MCF 10A (cell line): ENCODE measurements at regions not wholly inside any gene's neighbourhood (a gene's known extent, or its start where the extent isn't known, plus 50 kb on each side); places are given as distances from the start of the nearest gene placed in this dataset.

Experiments used
- BruUV-seq: library from RNA; stranded (reverse); fragments of 400-500 nt; replicated peaks from 2 replicates; lab custom pipeline; 2021; lab: Mats Ljungman, UMichigan
- CTCF ChIA-PET: fragments of 300-600 bp; sonication (Branson Sonifier 250); formaldehyde crosslinking; extraction: SDS; loops from one replicate; lab custom pipeline; 2021; ENCODE audit warnings: antibody characterized with exemption, inconsistent platforms; lab: Yijun Ruan, JAX
- POLR2A ChIA-PET: fragments of 300-600, 350-650 bp; sonication (Branson Sonifier 250); formaldehyde crosslinking; extraction: SDS; loops from one replicate; lab custom pipeline; 2020; ENCODE audit warnings: antibody characterized with exemption, inconsistent platforms; lab: Yijun Ruan, JAX
- DNase-seq: peaks from one replicate; pipeline ENCODE4 v3.0.0-alpha.2; 2018; ENCODE audit not compliant: unreplicated experiment
- H3K27ac Mint-ChIP-seq: one replicate; pipeline ENCODE4 v1.8.0; 2022; ENCODE audit warnings: mild to moderate bottlenecking, low read depth, mixed read lengths; ENCODE audit not compliant: unreplicated experiment
- H3K27me3 Mint-ChIP-seq: one replicate; pipeline ENCODE4 v1.8.0; 2022; ENCODE audit warnings: mixed read lengths; ENCODE audit not compliant: insufficient read depth, unreplicated experiment
- H3K36me3 Mint-ChIP-seq: one replicate; pipeline ENCODE4 v1.8.0; 2022; ENCODE audit warnings: mild to moderate bottlenecking, moderate library complexity, mixed read lengths; ENCODE audit not compliant: insufficient read depth, unreplicated experiment
- H3K4me1 Mint-ChIP-seq: one replicate; pipeline ENCODE4 v1.8.0; 2022; ENCODE audit warnings: mixed read lengths; ENCODE audit not compliant: insufficient read depth, unreplicated experiment
- H3K4me3 Mint-ChIP-seq: one replicate; pipeline ENCODE4 v1.8.0; 2022; ENCODE audit warnings: mild to moderate bottlenecking, moderate library complexity, mixed read lengths; ENCODE audit not compliant: unreplicated experiment
- H3K9me3 Mint-ChIP-seq: one replicate; pipeline ENCODE4 v1.8.0; 2022; ENCODE audit warnings: mixed read lengths; ENCODE audit not compliant: unreplicated experiment
- intact Hi-C: fragments of 100-400 bp; cut with micrococcal nuclease; formaldehyde crosslinking; loops from 2 replicates; pipeline ENCODE4 v1.14.1; 2022
- TF ChIP-seq, protein P1 (sequence below): fragments of 200-600 bp; IDR thresholded peaks from one replicate; pipeline ENCODE4 v1.8.0; 2022; ENCODE audit warnings: antibody characterized with exemption, mild to moderate bottlenecking; ENCODE audit not compliant: unreplicated experiment

DNA sequence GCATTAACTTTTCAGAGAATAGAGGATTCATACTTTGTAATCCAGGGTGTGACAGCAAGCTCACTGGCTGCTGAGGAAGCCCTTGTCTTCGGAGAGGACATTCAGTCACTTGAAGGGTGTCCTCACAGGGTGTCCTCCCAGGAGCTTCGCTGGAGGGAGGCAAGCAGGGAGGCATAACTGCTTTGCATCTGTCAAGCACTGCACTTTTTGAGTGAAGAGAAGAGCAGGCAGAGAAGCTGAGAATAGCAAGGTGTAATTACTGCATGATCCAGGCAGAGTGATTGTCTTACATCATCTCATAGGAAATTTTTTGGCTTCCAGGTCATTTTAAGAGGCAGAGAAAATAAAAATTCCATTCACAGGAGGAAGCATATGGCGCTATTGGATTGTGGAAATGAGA lies 232.5 kb upstream of the ZP4 start:
- no peaks in the 10 kb centered on the region for H3K9me3 Mint-ChIP-seq
- H3K27ac Mint-ChIP-seq, result no peak overlapping the region
- TF ChIP-seq, protein P1, sequence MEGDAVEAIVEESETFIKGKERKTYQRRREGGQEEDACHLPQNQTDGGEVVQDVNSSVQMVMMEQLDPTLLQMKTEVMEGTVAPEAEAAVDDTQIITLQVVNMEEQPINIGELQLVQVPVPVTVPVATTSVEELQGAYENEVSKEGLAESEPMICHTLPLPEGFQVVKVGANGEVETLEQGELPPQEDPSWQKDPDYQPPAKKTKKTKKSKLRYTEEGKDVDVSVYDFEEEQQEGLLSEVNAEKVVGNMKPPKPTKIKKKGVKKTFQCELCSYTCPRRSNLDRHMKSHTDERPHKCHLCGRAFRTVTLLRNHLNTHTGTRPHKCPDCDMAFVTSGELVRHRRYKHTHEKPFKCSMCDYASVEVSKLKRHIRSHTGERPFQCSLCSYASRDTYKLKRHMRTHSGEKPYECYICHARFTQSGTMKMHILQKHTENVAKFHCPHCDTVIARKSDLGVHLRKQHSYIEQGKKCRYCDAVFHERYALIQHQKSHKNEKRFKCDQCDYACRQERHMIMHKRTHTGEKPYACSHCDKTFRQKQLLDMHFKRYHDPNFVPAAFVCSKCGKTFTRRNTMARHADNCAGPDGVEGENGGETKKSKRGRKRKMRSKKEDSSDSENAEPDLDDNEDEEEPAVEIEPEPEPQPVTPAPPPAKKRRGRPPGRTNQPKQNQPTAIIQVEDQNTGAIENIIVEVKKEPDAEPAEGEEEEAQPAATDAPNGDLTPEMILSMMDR, result no peak
- ChIA-PET POLR2A (no interaction called here), CTCF (interaction anchor here (0.5 to 2.0 kb wide), 6 partner anchors 8 to 1241 kb away, joined by 3 to 9 read pairs (median 4); no protein-coding TSS in a partner anchor)
- no peaks in the 10 kb centered on the region for H3K36me3 Mint-ChIP-seq
- H3K4me3 Mint-ChIP-seq, result no peak overlapping the region
- BruUV-seq, result no TSS peak
- H3K27me3 Mint-ChIP-seq, result no peaks in the 10 kb centered on the region
- intact Hi-C loops, result no loop called here
- H3K4me1 Mint-ChIP-seq, result no peaks in the 10 kb centered on the region
- DNase-seq, result no peak

- Mint-ChIP-seq H3K27me3 (no peaks in the 10 kb centered on the region), H3K36me3 (no peaks in the 10 kb centered on the region), H3K4me1 (no peaks in the 10 kb centered on the region), H3K4me3 (no peak overlapping the region), H3K27ac (no peak overlapping the region), H3K9me3 (no peaks in the 10 kb centered on the region)
- ChIA-PET POLR2A (no interaction called here), CTCF (no interaction called here)
- TF ChIP-seq, protein P1, result no peak
- intact Hi-C loops, result no loop called here
- DNase-seq, result no peak
- BruUV-seq, result no TSS peak
Measured at GRCh38 chr1:238119861-238120260, 229.1 kb upstream of the ZP4 start.

DNA sequence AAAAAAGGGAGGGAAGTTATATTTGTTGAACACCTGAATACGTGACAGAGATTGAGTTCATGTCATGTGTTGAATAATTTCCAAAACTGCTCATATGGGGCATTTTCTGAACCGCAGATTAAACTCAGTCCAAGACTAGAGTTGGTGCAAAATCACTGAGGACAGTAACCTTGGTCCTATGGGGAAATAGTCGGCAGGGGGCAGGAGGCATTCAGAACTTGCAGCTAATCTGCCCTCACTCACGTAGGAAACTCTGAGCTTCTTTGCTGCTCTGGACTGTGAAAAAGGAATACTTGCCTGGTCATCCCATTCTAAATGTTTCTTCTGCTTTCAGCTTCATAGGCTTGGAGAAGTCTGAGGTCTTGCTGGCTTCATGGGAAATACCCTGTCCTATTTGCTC lies 228.3 kb upstream of the ZP4 start:
- no peaks in the 10 kb centered on the region for H3K9me3 Mint-ChIP-seq
- no peaks in the 10 kb centered on the region for H3K4me1 Mint-ChIP-seq
- no peaks in the 10 kb centered on the region for H3K36me3 Mint-ChIP-seq
- H3K4me3 Mint-ChIP-seq, result no peak overlapping the region
- TF ChIP-seq, protein P1, result no peak
- intact Hi-C loops, result no loop called here
- H3K27ac Mint-ChIP-seq, result no peak overlapping the region
- DNase-seq, result no peak
- ChIA-PET CTCF (interaction anchor here (1.1 kb wide), 1 partner anchor 312 kb away, joined by 3 read pairs; no protein-coding TSS in a partner anchor), POLR2A (interaction anchor here (0.6 kb wide), 1 partner anchor 55 kb away, joined by 3 read pairs; no protein-coding TSS in a partner anchor)
- no TSS peak for BruUV-seq
- no peaks in the 10 kb centered on the region for H3K27me3 Mint-ChIP-seq

DNA sequence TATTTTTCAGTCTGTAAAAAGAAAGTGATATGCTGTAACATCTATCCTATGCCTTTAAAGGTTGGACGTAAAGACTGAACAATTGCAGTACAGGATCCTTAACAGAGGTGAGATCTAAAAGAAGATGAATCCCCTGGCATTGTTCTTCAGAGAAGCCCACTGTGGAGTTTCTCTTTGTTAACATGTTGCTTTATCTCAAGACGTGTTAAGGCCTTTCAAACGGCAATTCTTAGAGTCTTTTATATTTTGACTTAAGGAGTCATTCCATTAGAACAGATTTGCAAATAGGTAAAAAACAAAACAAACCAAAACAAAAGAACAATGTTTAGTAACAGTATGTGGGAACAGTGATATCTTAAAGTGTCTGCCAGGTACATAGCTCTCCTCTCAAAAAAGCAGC lies 225.1 kb upstream of the ZP4 start:
- CTCF ChIA-PET, result interaction anchor here (0.9 to 1.1 kb wide), 2 partner anchors 17 to 251 kb away, joined by 3 to 4 read pairs; no protein-coding TSS in a partner anchor
- BruUV-seq, result no TSS peak
- Mint-ChIP-seq H3K27ac (no peak overlapping the region), H3K27me3 (no peaks in the 10 kb centered on the region), H3K4me3 (no peak overlapping the region), H3K4me1 (no peaks in the 10 kb centered on the region), H3K36me3 (no peaks in the 10 kb centered on the region), H3K9me3 (no peaks in the 10 kb centered on the region)
- POLR2A ChIA-PET, result no interaction called here
- TF ChIP-seq, protein P1, result no peak
- no peak for DNase-seq
- intact Hi-C loops, result no loop called here
